ENCODE measurements at regions not wholly inside any gene's neighbourhood (a gene's known extent, or its start where the extent isn't known, plus 50 kb on each side); places are given as distances from the start of the nearest gene placed in this dataset.
"Not testable (repeated sequence)": the region's sequence is repeated elsewhere in the genome, so short reads cannot be mapped to it uniquely, and the experiment has no call there.

GRCh38 chr2:163982938-163983337 is 247.1 kb upstream of the FIGN start:
- no peaks in the 10 kb centered on the region for H3K27me3 ChIP-seq
- intact Hi-C loops (cut with DNase I) = no loop called here
- no peaks in the 10 kb centered on the region for H3K9me3 ChIP-seq
- no peak overlapping the region for H3K4me3 ChIP-seq
- DNase-seq = no peak
- H3K4me1 ChIP-seq (ENCODE audit: insufficient read depth) = no peaks in the 10 kb centered on the region
- no peak overlapping the region for H3K27ac ChIP-seq
- TF ChIP-seq POLR2A (IDR thresholded peaks at IDR 0.05) (no peak), EP300 (IDR thresholded peaks at IDR 0.05) (no peak)
- TF ChIP-seq, protein P1, sequence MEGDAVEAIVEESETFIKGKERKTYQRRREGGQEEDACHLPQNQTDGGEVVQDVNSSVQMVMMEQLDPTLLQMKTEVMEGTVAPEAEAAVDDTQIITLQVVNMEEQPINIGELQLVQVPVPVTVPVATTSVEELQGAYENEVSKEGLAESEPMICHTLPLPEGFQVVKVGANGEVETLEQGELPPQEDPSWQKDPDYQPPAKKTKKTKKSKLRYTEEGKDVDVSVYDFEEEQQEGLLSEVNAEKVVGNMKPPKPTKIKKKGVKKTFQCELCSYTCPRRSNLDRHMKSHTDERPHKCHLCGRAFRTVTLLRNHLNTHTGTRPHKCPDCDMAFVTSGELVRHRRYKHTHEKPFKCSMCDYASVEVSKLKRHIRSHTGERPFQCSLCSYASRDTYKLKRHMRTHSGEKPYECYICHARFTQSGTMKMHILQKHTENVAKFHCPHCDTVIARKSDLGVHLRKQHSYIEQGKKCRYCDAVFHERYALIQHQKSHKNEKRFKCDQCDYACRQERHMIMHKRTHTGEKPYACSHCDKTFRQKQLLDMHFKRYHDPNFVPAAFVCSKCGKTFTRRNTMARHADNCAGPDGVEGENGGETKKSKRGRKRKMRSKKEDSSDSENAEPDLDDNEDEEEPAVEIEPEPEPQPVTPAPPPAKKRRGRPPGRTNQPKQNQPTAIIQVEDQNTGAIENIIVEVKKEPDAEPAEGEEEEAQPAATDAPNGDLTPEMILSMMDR (IDR thresholded peaks at IDR 0.05) = no peak
- no peaks in the 10 kb centered on the region for H3K36me3 ChIP-seq

- no peak overlapping the region for H3K27ac ChIP-seq
These were observed 239.0 kb upstream of the FIGN start for GRCh38 chr2:163974766-163975165.

GRCh38 chr2:163970058-163970813 is 234.4 kb upstream of the FIGN start:
- Histone ChIP-seq H3K4me3 (no peak overlapping the region), H3K27ac (no peak overlapping the region), H3K36me3 (no peaks in the 10 kb centered on the region), H3K27me3 (no peaks in the 10 kb centered on the region), H3K4me1 (ENCODE audit: insufficient read depth) (no peaks in the 10 kb centered on the region), H3K9me3 (no peaks in the 10 kb centered on the region)
- TF ChIP-seq POLR2A (IDR thresholded peaks at IDR 0.05) (no peak), EP300 (IDR thresholded peaks at IDR 0.05) (no peak)
- TF ChIP-seq, protein P1 (IDR thresholded peaks at IDR 0.05) = no peak
- WGBS, 3 donors = 29 to 62% (median 31%) methylated on average over 4 of the region's 4 CpGs
- DNase-seq = no peak
- intact Hi-C loops (cut with DNase I) = no loop called here

More at GRCh38 chr2:163974766-163975165, 239.0 kb upstream of the FIGN start:
- Histone ChIP-seq H3K4me1 (ENCODE audit: insufficient read depth) (no peaks in the 10 kb centered on the region), H3K36me3 (no peaks in the 10 kb centered on the region), H3K4me3 (no peak overlapping the region), H3K27me3 (no peaks in the 10 kb centered on the region), H3K9me3 (no peaks in the 10 kb centered on the region)
- DNase-seq = no peak
- intact Hi-C loops (cut with DNase I) = no loop called here
- WGBS, 3 donors = 61 to 79% (median 73%) methylated on average over 1 of the region's 1 CpG
- no peak for TF ChIP-seq EP300 (IDR thresholded peaks at IDR 0.05)
- TF ChIP-seq POLR2A (IDR thresholded peaks at IDR 0.05) = no peak
- TF ChIP-seq, protein P1 (IDR thresholded peaks at IDR 0.05) = no peak

DNA sequence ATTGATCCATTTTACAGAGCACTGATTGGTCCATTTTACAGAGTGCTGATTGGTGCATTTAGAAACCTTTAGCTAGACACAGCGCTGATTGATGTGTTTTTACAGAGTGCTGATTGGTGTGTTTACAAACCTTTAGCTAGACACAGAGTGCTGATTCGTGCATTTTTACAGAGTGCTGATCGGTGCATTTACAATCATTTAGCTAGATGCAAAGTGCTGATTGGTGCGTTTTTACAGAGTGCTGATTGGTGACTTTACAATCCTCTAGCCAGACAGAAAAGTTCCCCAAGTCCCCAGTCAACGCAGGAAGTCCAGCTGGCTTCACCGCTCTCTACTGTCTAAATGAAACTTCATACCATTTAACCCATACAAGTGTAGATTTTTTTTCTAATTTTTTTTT is 228.5 kb upstream of the FIGN start:
- DNase-seq; H3K27me3 ChIP-seq; intact Hi-C loops (cut with DNase I); H3K9me3 ChIP-seq; H3K27ac ChIP-seq; H3K36me3 ChIP-seq; H3K4me1 ChIP-seq (ENCODE audit: insufficient read depth); H3K4me3 ChIP-seq: not testable (repeated sequence)
- 87 to 96% (median 92%) methylated on average over 6 of the region's 6 CpGs for WGBS, 3 donors

GRCh38 chr2:163953390-163953907 is 217.6 kb upstream of the FIGN start:
- Histone ChIP-seq H3K4me1 (ENCODE audit: insufficient read depth) (no peaks in the 10 kb centered on the region), H3K36me3 (no peaks in the 10 kb centered on the region), H3K27ac (no peak overlapping the region), H3K9me3 (no peaks in the 10 kb centered on the region), H3K27me3 (no peaks in the 10 kb centered on the region), H3K4me3 (no peak overlapping the region)
- DNase-seq = no peak
- WGBS, 3 donors = 88 to 93% (median 90%) methylated on average over 5 of the region's 5 CpGs
- TF ChIP-seq EP300 (IDR thresholded peaks at IDR 0.05) (no peak), POLR2A (IDR thresholded peaks at IDR 0.05) (no peak)
- TF ChIP-seq, protein P1 (IDR thresholded peaks at IDR 0.05) = no peak
- intact Hi-C loops (cut with DNase I) = no loop called here
